CD4-positive, alpha-beta T cell treated with Interleukin-2 at 100 ng/mL for 4 hours (primary cell): ENCODE measurements at regions not wholly inside any gene's neighbourhood (a gene's known extent, or its start where the extent isn't known, plus 50 kb on each side); places are given as distances from the start of the nearest gene placed in this dataset.
"Not testable (repeated sequence)": the region's sequence is repeated elsewhere in the genome, so short reads cannot be mapped to it uniquely, and the experiment has no call there.

Source experiments
- DNase-seq: peaks from one replicate; pipeline ENCODE4 v3.0.0-alpha.2; 2020; ENCODE audit warnings: low spot score

DNA sequence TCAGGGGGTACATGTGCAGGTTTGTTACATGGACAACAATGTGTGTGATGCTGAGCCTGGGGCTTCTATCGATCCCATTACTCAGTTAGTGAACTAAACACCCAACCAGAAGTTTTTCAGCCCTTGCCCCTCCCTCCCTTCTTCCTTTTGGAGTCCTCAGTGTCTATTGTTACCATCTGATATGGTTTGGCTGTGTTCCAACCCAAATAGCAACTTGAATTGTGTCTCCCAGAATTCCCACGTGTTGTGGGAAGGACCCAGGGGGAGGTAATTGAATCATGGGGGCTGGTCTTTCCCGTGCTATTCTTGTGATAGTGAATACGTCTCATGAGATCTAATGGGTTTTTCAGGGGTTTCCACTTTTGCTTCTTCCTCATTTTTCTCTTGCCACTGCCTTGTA is 186.3 kb downstream of the AEBP2 start:
- DNase-seq, result not testable (repeated sequence)

DNA sequence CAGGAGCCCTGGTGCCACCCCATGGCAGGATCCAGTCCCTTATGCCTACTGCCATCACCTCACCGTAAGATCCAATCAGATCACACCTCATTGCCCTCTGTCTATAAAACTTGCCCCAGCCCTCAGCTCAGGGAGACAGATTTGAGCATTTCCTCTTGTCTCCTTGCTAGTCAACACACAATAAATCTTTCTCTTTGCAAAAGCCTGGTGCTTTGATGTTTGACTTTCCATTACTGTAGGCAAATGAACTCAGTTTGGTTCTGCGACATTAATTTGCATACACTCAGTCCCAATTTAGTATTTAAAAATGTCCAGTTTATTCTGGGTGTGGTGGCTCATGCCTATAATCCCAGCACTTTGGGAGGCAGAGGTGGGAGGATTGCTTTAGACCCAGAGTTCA is 188.4 kb downstream of the AEBP2 start:
- DNase-seq, result no peak

DNA sequence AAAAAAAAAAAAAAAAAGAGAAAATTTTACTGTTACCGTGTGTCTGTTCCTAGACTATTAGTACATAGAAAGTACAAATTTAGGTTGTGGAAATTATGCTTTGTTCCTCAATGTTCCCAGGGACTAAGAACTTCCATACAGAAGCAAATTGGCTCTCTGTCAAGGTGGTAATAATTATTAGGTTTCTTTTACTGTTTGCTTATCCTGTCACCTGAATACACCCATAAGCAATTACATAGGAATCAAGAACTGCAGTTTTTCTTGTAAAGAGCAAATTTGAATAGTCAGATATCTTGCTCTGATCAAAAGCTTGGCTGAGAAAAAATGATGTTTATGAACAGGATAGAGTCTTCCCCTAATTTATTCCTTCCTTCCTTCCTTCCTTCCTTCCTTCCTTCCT is 191.2 kb downstream of the AEBP2 start:
- DNase-seq, result no peak

DNA sequence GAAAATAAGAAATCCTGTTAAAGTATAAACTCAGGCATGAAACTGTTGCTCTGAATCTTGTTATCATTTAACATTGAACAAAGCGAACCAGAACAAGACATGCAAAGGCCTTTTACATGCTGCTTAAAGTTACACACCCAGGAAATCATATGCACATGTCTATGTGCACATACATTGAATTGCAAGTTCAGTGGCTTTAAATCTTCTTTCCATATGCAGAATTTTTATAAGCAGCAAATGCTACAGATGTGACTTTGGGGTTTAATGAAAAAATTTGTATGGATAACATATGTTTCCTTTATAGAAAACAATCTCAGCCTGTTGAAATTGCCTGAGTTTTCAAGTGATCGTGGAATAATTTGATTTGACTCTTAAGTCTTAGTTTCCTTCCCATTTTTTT is 193.9 kb downstream of the AEBP2 start:
- no peak for DNase-seq

DNA sequence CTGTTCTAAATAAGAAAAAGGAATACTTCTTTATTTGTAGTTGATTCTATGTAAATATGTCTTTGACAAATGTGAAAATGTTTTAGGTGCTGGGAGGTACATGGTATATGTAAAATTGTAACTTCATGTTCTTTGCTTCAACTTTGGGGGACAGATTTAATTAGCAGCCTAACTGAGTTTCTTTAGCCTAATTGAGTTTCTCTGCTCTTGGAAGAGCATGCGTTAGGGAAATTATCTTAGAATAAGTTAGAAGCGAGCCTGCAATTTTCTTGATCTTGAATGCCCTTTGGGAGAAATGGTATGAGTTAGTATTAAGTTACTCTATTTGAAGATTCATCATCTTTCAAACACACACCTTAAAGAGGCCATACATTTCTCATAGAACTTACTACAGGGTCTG is 194.3 kb downstream of the AEBP2 start:
- no peak for DNase-seq

DNA sequence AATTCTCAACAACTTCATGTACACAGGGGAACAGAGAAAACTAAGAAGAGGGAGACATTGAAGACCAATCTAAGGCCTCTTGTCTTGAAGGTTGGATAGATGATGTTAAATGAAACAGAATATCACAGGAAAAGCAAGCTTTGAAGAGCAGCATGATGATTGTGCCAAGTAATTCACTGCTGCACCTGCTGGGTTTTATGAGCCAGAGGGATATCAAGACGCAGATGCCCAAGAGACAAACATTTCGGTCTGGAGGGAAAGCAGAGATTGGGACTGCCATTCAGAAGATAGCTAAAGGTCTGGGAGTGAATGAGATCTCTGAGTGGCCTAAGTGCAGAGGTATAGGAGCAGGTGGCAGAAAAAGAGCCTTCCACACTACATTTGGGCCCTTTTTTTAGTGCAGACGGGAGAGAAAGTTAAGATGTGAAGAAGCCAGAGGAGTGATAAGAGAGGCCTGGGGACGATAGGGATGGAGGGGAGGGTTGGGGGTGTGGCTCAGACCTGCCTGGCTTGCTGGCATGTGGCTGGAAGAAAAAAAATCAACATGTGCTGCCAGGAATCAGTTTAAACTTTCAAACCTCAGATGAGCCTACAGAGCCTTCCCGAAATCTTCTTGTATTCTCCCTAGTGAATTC is 200.6 kb downstream of the AEBP2 start:
- DNase-seq, result no peak

DNA sequence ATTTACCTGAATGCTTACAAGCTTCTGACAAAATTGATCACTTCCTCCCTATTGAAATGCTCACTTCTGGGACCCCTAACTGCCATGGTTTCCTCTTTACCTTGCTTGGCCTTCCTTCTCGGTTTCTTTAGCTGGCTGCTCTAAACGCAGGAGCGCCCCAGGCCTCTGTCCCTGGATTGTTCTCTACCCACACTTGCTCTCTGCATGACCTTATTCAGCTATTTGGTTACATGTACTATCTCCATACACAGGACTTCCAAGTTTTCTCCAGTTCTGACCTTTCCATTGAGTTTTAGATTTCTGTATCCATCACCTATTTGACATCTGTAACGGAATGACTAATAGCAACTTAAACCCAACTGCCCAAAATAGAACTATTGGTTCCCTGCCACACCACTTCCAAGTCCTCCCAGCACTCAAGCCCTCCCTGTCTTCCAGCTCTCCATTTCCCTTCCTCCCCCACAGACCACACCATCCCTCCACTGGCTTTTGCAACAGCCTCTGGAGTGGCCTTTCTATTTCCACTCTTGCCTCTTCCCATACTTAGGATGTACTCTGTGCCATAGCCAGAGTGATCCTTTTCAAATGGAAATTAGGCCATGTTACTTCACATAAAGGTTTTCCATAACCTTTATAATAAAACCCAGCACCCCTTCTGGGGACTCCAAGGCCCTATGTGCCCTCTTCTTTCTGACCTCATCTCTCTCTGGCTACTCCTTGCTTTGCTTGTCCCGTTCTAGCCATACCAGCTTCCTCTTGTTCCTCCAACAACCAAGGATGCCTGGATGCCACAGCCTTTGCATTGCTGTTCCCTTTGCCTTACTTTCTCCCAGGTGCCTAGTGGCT is 202.2 kb downstream of the AEBP2 start:
- DNase-seq, result no peak

DNA sequence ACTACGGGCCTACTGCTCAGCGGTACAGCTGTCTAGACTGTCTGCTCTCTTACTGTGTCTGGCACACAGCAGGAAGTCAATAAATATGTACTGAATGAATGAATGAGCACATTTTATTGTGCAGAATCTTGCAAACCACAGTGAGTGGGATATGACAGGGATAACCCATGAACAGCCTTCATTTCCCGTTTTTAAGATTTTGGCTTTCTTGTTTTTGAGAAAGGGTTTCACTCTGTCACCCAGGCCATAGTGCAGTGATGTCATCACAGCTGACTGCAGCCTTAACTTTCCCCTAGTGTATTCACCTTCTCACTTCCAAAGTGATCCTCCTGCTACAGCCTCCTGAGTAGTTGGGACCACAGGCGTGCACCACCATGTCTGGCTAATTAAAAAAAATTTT is 203.1 kb downstream of the AEBP2 start:
- no peak for DNase-seq

DNA sequence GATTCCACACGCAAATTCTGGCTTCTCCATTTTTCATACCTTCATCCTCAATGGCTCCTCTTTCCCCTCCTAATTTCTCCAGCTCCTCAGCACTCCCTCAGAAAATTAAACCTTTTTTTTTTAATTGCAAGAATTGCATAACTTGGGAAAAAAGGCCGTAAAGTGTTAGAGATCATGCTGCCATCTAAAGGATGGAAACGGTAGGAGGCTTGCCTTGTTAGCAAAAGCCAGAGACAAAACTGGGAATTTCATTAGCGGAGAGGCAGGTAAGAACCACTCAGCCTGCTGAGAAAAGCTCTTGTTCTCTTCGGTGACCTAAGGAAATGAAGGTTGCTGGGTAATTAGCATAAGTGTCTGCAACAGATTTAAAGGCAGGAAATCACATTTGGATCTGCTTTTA is 204.3 kb downstream of the AEBP2 start:
- no peak for DNase-seq

DNA sequence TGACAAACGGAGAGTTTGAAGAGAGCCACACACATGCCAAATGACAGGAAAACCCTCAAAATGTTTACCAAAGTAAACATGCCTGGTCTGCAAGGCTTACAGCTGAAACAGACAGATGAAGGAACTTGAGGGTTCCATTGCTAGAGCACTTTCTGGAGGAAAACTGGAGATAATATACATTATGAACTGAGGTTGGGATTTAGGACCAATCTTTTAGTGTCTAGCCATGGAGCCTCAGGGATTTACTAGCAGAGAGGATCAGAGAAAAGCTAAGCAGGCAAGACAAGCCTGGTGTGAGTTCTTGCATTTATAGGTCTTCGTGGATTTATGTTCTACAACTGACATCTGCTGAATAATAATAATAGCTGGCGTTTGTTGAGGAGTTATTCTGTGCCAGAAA is 205.3 kb downstream of the AEBP2 start:
- DNase-seq, result no peak

DNA sequence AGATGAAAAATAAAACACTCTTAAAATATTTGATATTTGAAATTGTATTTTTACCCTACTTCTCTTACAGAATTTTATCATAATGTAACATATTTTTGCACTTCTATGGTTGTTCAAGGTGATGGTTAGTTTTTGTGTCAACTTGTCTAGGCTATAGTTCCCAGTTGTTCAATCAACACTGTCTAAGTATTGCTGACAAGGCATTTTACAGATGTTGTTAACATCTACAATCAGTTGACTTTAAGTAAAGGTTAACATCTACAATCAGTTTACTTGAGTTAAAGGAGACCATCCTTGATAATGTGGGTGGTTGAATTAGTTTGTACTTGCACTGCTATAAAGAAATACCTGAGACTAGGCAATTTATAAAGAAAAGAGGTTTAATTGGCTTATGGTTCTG is 206.5 kb downstream of the AEBP2 start:
- DNase-seq, result no peak

DNA sequence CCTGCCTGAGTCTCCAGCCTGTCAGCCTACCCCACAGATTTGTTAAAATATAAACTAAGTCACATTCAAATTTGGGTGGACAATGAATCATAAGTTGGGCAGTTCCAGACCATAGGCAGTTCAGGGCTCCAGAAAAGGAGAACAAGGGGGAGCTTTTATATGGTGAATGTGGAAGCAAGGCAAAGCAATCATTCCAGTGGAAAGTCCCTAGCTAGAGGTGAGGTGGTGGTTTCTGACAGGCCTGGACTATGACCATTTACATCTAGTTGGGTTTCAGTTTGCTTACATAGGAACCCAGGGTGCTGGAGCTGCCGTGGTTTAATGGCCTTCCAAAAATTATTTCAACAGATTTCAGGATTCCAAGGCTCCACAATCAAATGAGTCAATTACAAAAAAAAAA is 207.3 kb downstream of the AEBP2 start:
- no peak for DNase-seq

DNA sequence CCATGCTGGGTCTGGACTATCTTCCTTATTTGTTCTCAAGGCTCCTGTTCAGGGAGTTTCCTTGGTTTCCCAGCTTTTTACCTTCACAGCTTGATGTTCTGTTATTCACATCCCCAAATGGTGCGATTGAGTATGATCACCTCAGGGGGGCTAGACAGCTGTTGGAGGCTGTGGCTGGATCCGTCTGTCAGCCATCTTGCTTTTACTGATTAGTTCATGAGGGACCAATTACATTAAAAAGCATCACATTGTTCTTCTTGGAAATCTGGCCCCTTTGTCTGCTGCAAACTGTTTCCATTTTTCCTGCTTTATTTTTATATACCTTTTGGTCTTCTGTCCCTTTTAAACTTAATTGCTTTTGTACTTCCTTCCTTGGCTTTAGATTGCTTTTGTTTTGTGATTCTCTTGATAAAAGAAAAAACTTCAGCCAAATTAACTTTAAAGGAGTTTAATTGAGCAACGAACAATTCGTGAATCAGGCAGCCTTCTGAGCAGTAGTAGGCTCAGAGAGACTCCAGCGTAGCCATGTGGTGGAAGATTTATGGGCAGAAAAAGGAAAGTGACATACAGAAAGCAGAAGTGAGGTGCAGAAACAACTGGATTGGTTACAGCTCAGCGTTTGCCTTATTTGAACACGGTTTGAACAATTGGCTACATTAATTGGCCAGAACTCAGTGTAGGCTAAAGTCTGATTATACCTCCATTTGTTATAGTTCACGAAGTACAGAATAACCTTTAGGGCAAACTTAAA is 208.7 kb downstream of the AEBP2 start:
- no peak for DNase-seq

DNA sequence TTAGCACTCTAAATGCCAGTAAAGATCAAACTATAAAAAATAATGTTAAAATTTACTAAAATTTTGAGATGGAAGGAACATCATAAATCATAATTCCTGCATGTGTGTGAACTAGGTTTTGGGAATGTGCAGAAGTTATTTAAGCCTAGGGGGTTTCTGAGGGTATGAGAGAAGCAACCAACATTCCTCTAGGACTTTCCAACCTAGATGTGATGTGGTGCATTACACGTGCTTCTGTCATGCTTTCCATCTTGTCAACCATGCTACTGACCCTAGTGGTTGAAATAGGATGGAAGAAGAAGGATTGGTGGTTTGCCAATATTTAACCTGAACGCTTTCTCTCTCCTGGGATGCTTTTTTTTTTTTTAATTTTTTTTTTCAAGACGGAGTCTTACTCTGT is 209.3 kb downstream of the AEBP2 start:
- no peak for DNase-seq

DNA sequence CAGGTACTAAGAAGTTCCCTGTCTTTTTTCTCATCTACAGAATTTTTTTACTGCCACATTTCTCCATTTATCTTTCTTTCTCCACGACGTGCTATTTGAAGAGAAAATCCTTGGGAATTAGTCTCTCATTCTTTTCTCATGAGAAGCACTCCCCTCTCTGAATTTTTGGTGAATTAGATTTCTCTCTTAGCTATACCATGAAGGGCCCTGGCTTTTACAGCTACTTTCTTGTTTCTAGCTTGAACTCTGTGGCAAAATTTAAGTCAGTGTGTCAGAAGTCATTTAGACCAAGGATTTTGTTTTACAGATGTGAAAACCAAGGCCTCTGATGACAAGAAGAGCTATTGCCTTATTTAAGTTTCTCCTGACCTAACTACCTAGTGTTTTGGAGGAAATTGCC is 213.1 kb downstream of the AEBP2 start:
- DNase-seq, result no peak

DNA sequence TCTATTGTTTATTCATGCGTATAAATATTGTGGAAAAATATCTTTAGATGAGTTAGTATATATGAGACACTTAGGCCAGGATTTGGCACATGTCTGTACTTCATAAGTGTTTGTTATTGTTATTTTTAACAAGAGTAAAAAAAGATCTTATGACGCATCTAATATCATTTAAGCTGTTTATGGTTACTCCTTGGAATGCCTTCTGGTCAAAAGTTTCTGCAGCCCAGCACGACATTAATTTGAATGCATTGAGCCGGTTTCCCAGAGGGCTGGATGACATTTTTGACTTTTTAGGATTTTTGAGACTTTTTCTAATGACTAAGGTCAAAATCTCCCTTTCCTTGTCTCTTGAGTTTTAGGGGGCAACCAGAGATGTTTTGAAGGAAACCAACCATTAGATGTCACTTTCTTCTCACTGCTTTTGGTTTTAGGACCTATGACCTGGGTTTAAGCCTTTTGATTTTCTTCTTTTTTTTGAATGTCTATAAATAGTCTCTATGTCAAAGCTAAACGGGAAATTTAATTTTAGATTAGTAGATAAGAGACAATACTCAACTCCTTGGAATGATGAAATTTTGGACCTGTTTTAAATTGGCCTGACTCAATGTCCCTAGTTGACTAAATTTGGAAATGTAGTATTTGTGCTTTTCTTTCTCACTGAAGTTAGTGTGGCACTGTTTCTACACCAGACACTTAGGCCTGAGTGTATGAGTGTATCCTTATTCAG is 215.5 kb downstream of the AEBP2 start:
- DNase-seq, result no peak

DNA sequence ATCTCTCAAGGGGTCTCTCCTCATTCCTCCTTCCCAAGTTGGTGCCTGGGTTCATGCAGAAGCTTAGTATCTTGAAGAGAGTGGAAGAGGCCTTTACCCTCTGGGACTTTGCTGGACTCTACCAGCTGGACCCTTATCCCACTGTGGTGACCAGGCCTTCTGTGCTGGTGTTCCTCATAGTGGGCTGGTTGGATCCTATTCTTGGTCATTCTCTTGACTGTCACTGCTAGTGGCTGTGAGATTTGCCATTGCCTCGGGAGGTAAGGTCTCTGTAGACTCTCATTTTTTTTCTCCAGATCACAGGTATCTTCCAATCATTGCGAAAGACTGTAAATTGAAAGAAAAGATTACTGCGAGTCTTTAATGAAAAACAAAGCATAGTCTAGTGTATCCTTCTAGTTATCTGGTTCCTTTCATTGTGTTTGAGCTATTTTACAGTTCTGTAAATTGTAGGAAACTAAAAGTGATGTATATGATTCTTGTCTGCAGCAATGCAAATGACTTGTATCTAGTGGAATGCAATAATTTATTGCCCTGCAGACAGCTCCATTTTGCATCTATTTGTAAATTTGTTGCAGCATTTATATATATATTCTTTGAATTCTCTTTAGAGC is 217.9 kb downstream of the AEBP2 start:
- DNase-seq, result no peak

DNA sequence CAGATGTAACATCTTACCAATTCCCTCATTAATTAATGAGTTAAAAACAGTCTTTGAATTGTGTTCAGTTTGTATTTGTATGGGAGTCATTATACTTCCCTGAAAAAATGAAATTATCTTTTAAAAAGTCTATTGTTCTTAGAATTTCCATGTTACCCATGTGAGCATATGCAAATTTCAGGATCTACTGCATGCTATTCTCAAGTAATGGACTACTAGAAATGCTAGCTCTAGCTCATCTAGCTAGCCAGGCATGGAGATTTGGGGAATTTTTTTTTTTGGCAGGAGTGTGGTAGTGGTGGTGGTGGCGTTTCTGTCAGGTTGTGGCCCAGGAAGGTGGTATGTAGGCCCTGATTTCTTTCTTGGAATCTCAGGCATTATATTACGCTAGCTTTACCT is 218.4 kb downstream of the AEBP2 start:
- no peak for DNase-seq

DNA sequence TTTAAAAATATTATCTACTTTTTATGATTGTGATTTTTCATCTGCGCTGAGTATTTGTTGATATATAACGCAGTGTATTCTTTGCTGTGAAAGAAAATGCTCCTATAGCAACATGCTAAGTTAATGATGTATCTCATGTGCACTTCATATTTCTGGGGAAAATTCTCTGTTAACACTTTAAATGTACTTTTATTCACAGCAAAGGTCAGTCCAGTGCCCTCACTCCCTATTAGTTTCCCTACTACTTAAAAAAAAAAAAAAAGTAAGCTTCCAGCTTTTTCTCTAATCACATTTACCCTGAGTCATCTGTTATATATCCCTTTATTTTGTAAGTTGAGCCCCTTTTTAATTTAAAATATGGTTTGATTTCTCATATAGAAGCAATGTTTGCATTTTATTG is 219.8 kb downstream of the AEBP2 start:
- DNase-seq, result no peak

DNA sequence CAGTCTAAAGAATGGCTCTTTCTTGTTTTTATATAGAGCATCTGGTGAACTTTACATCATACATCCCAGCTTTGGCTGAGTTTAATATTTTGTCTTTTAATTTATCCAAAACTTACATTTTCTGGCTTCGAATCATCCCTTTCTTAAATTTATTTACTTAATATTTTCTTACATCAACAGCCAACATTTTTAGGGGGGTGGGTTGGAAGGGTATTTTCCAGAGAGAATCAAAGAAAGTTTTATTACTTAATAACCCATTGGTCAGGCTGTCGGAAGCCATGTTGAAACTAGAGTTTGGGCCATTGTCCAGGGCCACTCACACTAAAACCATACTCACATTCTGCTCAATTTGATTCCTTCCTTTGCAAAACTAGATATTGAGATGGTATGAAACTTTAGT is 220.2 kb downstream of the AEBP2 start:
- DNase-seq, result no peak

DNA sequence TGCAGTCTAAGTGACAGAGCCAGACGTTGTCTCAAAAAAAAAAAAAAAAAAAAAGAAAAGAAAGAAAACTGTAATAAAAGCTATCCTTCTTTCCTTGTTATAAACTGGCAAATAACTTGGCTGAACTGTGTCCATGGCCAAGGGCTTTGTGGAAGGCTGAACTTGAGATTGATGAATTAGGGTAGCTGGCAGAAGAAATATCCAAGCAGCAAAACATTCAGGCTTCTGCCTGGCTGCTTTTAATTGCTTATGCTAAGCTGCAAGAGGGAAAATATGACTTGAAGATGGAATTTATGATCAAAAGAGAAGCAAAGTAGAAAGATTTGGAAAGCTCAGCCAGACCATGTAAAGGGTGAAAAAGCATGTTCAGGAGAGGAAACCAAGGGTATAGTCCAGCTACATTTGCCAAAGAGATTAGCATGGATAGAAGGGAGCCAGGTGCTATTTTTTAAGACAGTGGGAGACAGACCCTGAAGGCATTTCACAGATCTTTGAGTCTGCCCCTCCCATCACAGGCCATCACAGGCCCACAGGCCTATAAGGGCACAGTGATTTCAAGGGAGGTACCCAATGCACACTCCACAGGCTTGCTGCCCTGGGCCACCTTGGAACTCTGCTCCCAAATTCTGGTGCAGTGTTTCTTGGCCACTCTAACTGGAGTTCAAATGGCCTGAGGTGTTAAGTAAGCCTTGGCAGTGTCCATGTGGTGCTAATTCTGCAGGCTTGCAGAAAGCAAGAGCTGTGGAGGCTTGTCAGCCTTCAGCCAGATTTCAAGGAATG is 226.0 kb downstream of the AEBP2 start:
- DNase-seq, result no peak
